ENCODE measurements at regions not wholly inside any gene's neighbourhood (a gene's known extent, or its start where the extent isn't known, plus 50 kb on each side); places are given as distances from the start of the nearest gene placed in this dataset.

GRCh38 chr10:130801784-130802183 lies 509.7 kb downstream of the TCERG1L start:
- Histone ChIP-seq H3K9me3 (ENCODE audit: low read depth) (no peaks in the 10 kb centered on the region), H3K27ac (no peak overlapping the region), H3K36me3 (no peaks in the 10 kb centered on the region), H3K4me1 (ENCODE audit: low read depth) (no peaks in the 10 kb centered on the region), H3K27me3 (no peaks in the 10 kb centered on the region), H3K4me3 (no peak overlapping the region)
- no peak for DNase-seq (ENCODE audit: low read depth in 1 of 2, low spot score in 1 of 2)
- TF ChIP-seq CTCF (IDR thresholded peaks at IDR 0.05; ENCODE audit: low read depth, low read length), result no peak

GRCh38 chr10:130802301-130802700 lies 509.2 kb downstream of the TCERG1L start:
- no peaks in the 10 kb centered on the region for H3K27me3 ChIP-seq
- no peak overlapping the region for H3K27ac ChIP-seq
- no peaks in the 10 kb centered on the region for H3K36me3 ChIP-seq
- no peak for TF ChIP-seq CTCF (IDR thresholded peaks at IDR 0.05; ENCODE audit: low read depth, low read length)
- H3K9me3 ChIP-seq (ENCODE audit: low read depth), result no peaks in the 10 kb centered on the region
- no peaks in the 10 kb centered on the region for H3K4me1 ChIP-seq (ENCODE audit: low read depth)
- H3K4me3 ChIP-seq, result no peak overlapping the region
- DNase-seq (ENCODE audit: low read depth in 1 of 2, low spot score in 1 of 2), result no peak

GRCh38 chr10:130804281-130804680 lies 507.2 kb downstream of the TCERG1L start:
- TF ChIP-seq CTCF (IDR thresholded peaks at IDR 0.05; ENCODE audit: low read depth, low read length), result no peak
- Histone ChIP-seq H3K9me3 (ENCODE audit: low read depth) (no peaks in the 10 kb centered on the region), H3K27me3 (no peaks in the 10 kb centered on the region), H3K4me3 (no peak overlapping the region), H3K4me1 (ENCODE audit: low read depth) (no peaks in the 10 kb centered on the region), H3K27ac (no peak overlapping the region), H3K36me3 (no peaks in the 10 kb centered on the region)
- no peak for DNase-seq (ENCODE audit: low read depth in 1 of 2, low spot score in 1 of 2)

- Histone ChIP-seq H3K27ac (no peak overlapping the region), H3K9me3 (ENCODE audit: low read depth) (no peaks in the 10 kb centered on the region), H3K27me3 (no peaks in the 10 kb centered on the region), H3K4me1 (ENCODE audit: low read depth) (no peaks in the 10 kb centered on the region), H3K36me3 (no peaks in the 10 kb centered on the region), H3K4me3 (no peak overlapping the region)
- no peak for DNase-seq (ENCODE audit: low read depth in 1 of 2, low spot score in 1 of 2)
- TF ChIP-seq CTCF (IDR thresholded peaks at IDR 0.05; ENCODE audit: low read depth, low read length), result no peak
Measured at GRCh38 chr10:130804778-130805634, 506.5 kb downstream of the TCERG1L start.

- no peak for DNase-seq (ENCODE audit: low read depth in 1 of 2, low spot score in 1 of 2)
- Histone ChIP-seq H3K27me3 (no peaks in the 10 kb centered on the region), H3K4me1 (ENCODE audit: low read depth) (no peaks in the 10 kb centered on the region), H3K9me3 (ENCODE audit: low read depth) (no peaks in the 10 kb centered on the region), H3K27ac (no peak overlapping the region), H3K36me3 (no peaks in the 10 kb centered on the region), H3K4me3 (no peak overlapping the region)
- no peak for TF ChIP-seq CTCF (IDR thresholded peaks at IDR 0.05; ENCODE audit: low read depth, low read length)
Measured at GRCh38 chr10:130805635-130806030, 505.9 kb downstream of the TCERG1L start.
